RPMI8226 (cell line): ENCODE measurements at regions not wholly inside any gene's neighbourhood (a gene's known extent, or its start where the extent isn't known, plus 50 kb on each side); places are given as distances from the start of the nearest gene placed in this dataset.

Source experiments
- DNase-seq: peaks from one replicate; pipeline ENCODE4 v3.0.0-alpha.2; 2015

GRCh38 chr4:84100071-84100470, 399.0 kb downstream of the NKX6-1 start:
- DNase-seq = no peak

GRCh38 chr4:84099599-84099998, 399.5 kb downstream of the NKX6-1 start:
- no peak for DNase-seq

DNA sequence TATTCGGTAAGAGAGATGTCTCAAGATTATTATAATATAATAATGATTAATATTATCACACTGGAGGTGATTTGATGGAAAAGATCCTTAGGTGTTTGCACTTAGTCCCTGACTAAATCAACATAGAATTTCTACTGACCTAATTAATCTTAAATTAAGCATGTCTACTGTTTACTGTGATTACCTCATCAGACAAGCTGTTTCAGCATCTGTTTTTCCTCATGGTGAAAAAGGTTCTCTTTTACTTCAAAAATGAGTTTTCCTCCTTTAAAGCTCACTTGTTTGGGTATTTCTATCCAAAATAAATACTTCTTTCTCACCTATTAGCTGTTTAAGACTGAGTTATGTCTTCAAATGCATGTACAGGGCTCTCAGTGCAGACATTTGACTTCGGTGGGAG, 407.8 kb downstream of the NKX6-1 start:
- no peak for DNase-seq

GRCh38 chr4:84089652-84090437, 409.2 kb downstream of the NKX6-1 start:
- no peak for DNase-seq

GRCh38 chr4:84085986-84086385, 413.1 kb downstream of the NKX6-1 start:
- DNase-seq = no peak

DNA sequence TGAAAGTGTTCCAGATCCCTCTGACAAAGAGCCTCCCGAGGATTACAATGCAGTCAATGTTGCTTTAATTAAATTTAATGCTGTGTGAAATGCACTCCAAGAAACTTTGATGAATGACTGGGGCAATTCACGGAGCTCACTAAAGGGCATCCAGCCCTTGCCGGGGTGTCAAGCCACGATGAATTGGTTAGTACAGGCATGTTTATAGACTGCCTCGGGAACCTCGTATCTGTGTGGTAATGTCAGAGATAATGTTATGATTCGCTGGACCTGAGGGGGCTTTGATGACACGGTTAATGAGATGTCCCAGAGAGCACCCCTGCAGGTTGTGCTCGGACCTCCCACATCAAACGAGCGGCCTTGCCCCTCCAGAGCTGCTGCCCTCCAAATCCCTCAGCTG, 428.8 kb downstream of the NKX6-1 start:
- no peak for DNase-seq

GRCh38 chr4:84063619-84064018, 435.5 kb downstream of the NKX6-1 start:
- DNase-seq = no peak

DNA sequence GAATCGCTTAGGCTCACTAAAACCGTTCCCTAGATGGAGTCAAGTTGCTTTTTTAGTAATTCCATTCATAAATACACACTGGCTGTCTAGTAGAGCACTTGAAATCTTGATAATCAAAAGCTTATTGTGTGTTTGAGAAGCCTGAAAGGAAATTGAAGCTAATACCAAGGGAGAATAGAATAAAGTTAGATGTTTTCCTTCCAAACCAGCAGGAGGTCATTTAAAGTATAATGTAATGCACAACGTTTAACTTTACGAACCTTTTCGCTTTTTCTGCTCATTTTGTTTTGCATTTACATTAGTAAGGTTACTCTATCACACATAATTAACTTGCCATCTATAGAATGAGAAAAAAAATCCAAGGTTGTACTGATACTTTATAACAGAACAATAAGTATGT, 440.9 kb downstream of the NKX6-1 start:
- no peak for DNase-seq

DNA sequence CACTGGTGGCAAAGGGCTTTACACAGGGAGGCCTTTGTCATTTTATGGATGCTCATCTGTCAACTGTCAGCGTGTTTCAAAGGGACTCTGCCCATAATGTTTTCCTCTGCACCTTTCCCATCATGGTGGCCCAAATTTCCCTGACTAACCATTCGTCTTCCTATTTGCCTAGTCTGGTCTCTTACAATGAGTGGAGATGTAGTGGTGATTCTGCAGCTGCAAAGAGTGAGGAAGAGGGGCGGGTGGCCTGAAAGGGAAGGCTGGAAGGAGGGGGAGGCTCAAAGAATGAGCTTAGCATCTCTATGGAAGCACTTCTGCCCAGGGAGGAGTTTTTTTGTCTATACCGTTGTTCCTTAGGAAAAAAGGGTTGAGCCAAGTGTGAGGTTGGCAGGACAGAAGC, 447.5 kb downstream of the NKX6-1 start:
- DNase-seq = no peak

- no peak for DNase-seq
These were observed 448.0 kb downstream of the NKX6-1 start for GRCh38 chr4:84051089-84051488.

GRCh38 chr4:84050015-84050414, 449.1 kb downstream of the NKX6-1 start:
- DNase-seq = no peak

DNA sequence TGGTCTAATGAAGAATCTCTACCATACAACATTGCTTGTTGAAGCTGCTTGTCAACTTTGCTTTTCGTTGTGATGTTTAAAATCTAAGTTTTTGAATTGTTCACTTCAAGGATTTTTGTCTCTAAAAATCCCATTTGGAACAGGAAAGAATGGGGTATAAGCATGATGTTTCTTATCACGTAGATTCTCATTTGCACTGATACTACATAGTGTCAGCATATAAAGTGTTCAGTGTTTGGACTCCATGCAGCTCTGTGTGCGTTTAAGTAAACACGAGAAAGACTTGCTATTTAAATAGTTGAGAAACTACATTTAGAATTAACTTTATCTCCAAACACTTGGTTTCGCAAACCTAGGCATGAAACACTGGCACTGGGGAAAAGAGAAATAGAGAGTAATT, 452.5 kb downstream of the NKX6-1 start:
- no peak for DNase-seq

DNA sequence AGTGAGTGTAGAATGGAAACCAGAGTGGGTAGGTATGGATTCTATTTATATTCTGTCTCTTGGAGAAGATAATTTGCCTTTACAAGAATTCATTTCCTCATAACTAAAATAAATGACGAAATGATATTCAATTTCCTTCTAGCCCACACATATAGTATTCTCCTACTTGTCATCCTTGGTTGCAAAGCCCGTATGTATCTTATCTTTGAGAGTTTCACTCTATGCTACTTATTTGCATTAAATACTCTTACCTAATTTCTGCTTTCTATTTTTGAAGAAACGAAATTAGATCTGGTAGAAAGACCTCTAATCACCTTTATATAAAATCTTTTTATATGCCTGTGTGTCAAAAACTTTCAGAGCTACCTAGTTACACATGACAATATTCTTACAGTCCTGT, 457.7 kb downstream of the NKX6-1 start:
- no peak for DNase-seq

DNA sequence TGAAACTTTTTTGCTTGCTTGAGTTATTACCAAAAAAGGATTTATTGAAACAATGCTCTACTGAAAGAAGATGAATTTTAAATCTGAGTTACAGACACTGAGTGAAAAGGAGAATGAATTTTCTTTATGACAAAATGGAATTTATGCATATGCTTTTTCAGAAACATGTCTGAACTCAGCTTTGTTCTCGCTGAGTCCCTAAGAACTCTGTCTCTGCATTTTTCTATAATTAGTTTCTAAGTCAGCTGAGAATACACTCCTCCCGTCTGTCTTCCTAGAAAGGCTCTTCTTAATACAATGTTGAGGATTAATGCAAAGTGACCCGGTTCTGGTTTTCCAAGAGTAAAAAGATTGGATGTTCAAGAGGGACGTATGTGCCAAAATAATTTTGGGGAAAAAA, 463.5 kb downstream of the NKX6-1 start:
- DNase-seq = no peak

- no peak for DNase-seq
These were observed 466.7 kb downstream of the NKX6-1 start for GRCh38 chr4:84032372-84032771.

DNA sequence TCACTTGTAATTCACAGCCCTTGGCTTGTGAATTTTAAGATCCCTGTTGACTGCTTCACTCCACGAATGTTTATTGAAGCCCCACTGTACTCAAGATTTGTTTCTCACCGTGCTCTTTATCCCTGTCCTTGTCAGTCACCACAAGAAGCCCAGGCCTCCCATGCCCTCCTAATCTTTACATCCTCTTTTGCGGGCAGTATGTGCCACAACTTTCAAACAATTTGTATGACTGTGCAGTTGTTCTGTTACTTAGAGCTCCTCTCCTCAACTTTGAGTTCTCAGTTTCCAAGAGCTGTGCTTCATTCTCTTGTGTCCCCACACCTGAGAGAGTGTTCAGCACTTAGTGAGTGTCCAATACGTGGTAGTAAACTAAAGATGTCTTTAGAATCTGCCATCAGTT, 467.7 kb downstream of the NKX6-1 start:
- DNase-seq = no peak

- no peak for DNase-seq
These were observed 470.8 kb downstream of the NKX6-1 start for GRCh38 chr4:84028340-84028739.

- no peak for DNase-seq
These were observed 474.7 kb downstream of the NKX6-1 start for GRCh38 chr4:84024405-84024804.

DNA sequence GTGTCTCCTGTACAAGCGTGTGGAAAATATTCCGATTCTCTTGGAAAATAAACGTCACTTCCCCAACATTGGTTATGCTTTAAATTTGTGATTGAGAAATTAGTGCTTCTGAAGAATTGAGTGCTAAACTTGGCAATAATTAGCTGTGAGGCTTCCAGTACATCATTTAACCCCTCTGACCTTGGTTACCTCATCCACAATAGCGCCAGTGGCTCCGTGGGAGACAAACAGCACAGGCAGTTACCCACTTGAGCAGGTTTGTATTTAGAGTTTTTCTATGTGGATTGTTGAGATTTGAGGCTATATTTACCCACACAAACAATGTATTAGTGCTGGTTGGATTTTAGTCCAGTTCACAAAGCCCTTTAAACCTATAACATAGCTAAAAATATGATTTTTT, 476.5 kb downstream of the NKX6-1 start:
- no peak for DNase-seq

DNA sequence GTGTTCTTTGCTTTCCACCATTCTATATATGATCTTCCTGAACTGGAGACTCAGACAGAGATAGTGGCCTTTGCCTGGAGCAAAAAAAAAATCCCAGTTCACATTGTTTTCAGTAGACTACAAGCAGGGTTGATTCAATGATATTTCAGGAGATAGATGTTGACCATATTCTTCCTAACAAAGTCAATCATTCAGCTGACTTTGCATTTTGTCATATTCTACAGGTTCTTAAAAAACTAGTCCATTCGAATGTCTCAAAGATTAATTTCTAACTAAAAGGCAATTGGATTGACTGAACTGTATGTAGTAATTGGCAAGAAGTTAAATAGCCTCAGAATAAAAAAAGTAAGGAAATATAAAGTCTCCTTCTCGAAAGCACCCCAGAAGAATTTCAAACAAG, 479.5 kb downstream of the NKX6-1 start:
- no peak for DNase-seq

DNA sequence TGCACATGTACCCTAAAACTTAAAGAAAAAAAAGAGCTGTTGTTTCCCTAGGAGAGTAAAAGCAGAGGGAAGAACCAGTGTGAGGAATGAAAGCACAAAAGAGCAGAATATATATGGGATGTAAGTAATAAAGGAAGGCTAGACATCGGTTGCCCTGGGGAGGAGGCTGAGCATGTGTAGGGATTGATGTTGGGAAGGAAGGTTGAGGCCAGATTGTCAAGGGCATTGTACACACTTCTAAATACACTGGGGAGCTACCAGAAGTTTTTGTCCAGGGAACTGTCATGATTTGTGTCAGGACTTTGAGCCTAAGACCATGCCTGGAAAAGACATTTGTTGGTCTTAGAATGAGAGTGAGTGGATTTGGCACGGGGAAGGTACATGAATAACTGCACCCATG, 467.1 kb downstream of the GPAT3 start:
- DNase-seq = no peak

- DNase-seq = no peak
These were observed 466.1 kb downstream of the GPAT3 start for GRCh38 chr4:84001876-84002569.

DNA sequence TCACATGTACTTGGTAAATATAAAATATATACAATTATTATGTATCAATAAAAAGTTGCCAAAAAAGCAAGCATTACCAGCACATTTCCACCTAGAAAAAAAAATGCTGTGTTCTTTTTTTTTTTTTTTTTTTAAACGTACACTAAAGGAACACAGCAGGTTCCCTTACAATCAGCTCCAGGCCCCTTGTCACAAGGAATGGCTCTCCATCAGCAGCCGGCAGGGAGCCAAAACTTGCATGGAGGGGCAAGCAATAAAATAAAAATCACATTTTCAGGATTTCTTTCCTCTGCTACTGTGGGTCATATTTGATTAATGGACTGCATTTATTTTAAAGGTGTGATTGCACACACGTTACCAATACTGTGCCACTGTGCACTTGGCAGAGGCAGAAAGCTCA, 460.3 kb downstream of the GPAT3 start:
- DNase-seq = no peak

GRCh38 chr4:83993774-83994173, 457.9 kb downstream of the GPAT3 start:
- DNase-seq = no peak

GRCh38 chr4:83989835-83990234, 453.9 kb downstream of the GPAT3 start:
- no peak for DNase-seq
